Endothelial cell of umbilical vein (primary cell): ENCODE measurements at regions not wholly inside any gene's neighbourhood (a gene's known extent, or its start where the extent isn't known, plus 50 kb on each side); places are given as distances from the start of the nearest gene placed in this dataset.

Experiments
- BruUV-seq: library from RNA; stranded (reverse); fragments of 400-500 nt; replicated peaks from 2 replicates; lab custom pipeline; 2021; lab: Mats Ljungman, UMichigan
- CTCF ChIA-PET: fragments of 300-600, 350-600 bp; sonication (Branson Sonifier 250); formaldehyde crosslinking; loops from one replicate; lab custom pipeline; 2021; ENCODE audit warnings: antibody characterized with exemption, inconsistent platforms; lab: Charles Lee
- POLR2A ChIA-PET: fragments of 300-600, 350-600 bp; sonication (Branson Sonifier 250); formaldehyde crosslinking; loops from one replicate; lab custom pipeline; 2021; ENCODE audit warnings: antibody characterized with exemption, inconsistent platforms; lab: Charles Lee
- DNase-seq: peaks from one replicate; pipeline ENCODE4 v3.0.0-alpha.2; 2011; ENCODE audit warnings: low read depth, low spot score
- FAIRE-seq: peaks from 2 replicates; lab custom pipeline; 2011; peaks lifted over from hg19 to GRCh38; lab: Jason Lieb, UNC
- H2AFZ ChIP-seq: 2 replicates; pipeline ENCODE4 v1.6.0; 2012; ENCODE audit warnings: low read depth, low read length, control low read depth, inconsistent platforms
- H3K27ac ChIP-seq: 2 replicates; pipeline ENCODE4 v1.5.1; 2011; ENCODE audit warnings: low read depth, mild to moderate bottlenecking, control low read depth, low read length, moderate library complexity; ENCODE audit not compliant: insufficient read depth
- H3K27me3 ChIP-seq, 2 experiments: 2 replicates each; pipeline versions ENCODE4 v1.6.0 to v1.6.1; 2011; ENCODE audit warnings: low read length in 2 of 2, mixed read lengths in 1 of 2; ENCODE audit not compliant: control insufficient read depth in 2 of 2, insufficient read depth in 2 of 2
- H3K36me3 ChIP-seq, 2 experiments: 2 replicates in 1 of 2; 3 replicates in 1 of 2; pipeline ENCODE4 v1.5.1; 2011; ENCODE audit warnings: low read length in 2 of 2, mild to moderate bottlenecking in 1 of 2, moderate library complexity in 1 of 2; ENCODE audit not compliant: control insufficient read depth in 2 of 2, insufficient read depth in 2 of 2; ENCODE audit errors: extremely low read depth in 1 of 2
- H3K4me1 ChIP-seq: 3 replicates; pipeline ENCODE4 v1.5.1; 2011; ENCODE audit warnings: mild to moderate bottlenecking, low read length; ENCODE audit not compliant: control insufficient read depth, insufficient read depth; ENCODE audit errors: extremely low read depth
- H3K4me2 ChIP-seq: 2 replicates; pipeline ENCODE4 v1.6.1; 2011; ENCODE audit warnings: low read length, control low read depth, mixed read lengths; ENCODE audit not compliant: insufficient read depth
- H3K4me3 ChIP-seq, 3 experiments: fragments of 200-600 bp in 1 of 3; sonication (generic), shearing (Covaris generic) in 1 of 3; replicated peaks in 1 of 3; 2 replicates each; pipeline ENCODE4 v1.5.1; 2011 to 2016; ENCODE audit warnings: control low read depth in 3 of 3, low read length in 3 of 3, mild to moderate bottlenecking in 2 of 3, inconsistent platforms in 1 of 3, low read depth in 1 of 3, moderate library complexity in 1 of 3; ENCODE audit not compliant: insufficient read depth in 1 of 3
- H3K79me2 ChIP-seq: 2 replicates; pipeline ENCODE4 v1.6.0; 2012; ENCODE audit warnings: low read length, inconsistent platforms; ENCODE audit not compliant: control insufficient read depth, insufficient read depth
- H3K9ac ChIP-seq: replicated peaks from 2 replicates; pipeline ENCODE3; 2011; ENCODE audit warnings: low read length, control low read depth; ENCODE audit not compliant: insufficient read depth; ENCODE audit errors: extremely low read depth
- H3K9me1 ChIP-seq: replicated peaks from 3 replicates; pipeline ENCODE4 v1.6.0; 2011; ENCODE audit warnings: mild to moderate bottlenecking, low read length; ENCODE audit not compliant: control insufficient read depth, insufficient read depth; ENCODE audit errors: extremely low read depth
- H3K9me3 ChIP-seq: replicated peaks from 2 replicates; pipeline ENCODE4 v1.5.1; 2012; ENCODE audit warnings: low read length, inconsistent platforms; ENCODE audit not compliant: control insufficient read depth, insufficient read depth
- H4K20me1 ChIP-seq: replicated peaks from 2 replicates; pipeline ENCODE3; 2011; ENCODE audit warnings: mild to moderate bottlenecking, low read length; ENCODE audit not compliant: control insufficient read depth, insufficient read depth; ENCODE audit errors: extremely low read depth
- CTCF ChIP-seq, 2 donors: IDR thresholded peaks; 1 replicate in 1 of 2; 2 replicates in 1 of 2; pipeline ENCODE4 v1.5.1; 2011; ENCODE audit warnings: low read length in 2 of 2, mild to moderate bottlenecking in 2 of 2, moderate library complexity in 2 of 2, control low read depth in 1 of 2, inconsistent platforms in 1 of 2, low read depth in 1 of 2; ENCODE audit not compliant: insufficient read depth in 1 of 2; ENCODE audit errors: extremely low read depth in 1 of 2
- EZH2 ChIP-seq: IDR thresholded peaks from 2 replicates; pipeline ENCODE4 v1.6.1; 2012; ENCODE audit warnings: borderline replicate concordance, low read depth, mild to moderate bottlenecking, moderate library complexity, low read length, inconsistent platforms; ENCODE audit not compliant: severe bottlenecking
- FOS ChIP-seq: IDR thresholded peaks from 2 replicates; pipeline ENCODE4 v1.6.1; 2011; ENCODE audit warnings: mild to moderate bottlenecking, low read length, moderate library complexity, borderline replicate concordance; ENCODE audit not compliant: insufficient read depth
- GATA2 ChIP-seq: IDR thresholded peaks from 2 replicates; pipeline ENCODE4 v1.7.0; 2011; ENCODE audit warnings: low read depth, mild to moderate bottlenecking, moderate library complexity, mixed read lengths, low read length; ENCODE audit not compliant: insufficient read length, insufficient read depth
- JUN ChIP-seq: IDR thresholded peaks from 2 replicates; pipeline ENCODE4 v1.6.1; 2011; ENCODE audit warnings: borderline replicate concordance, low read depth; ENCODE audit not compliant: insufficient read length, insufficient read depth
- MAX ChIP-seq: IDR thresholded peaks from 2 replicates; pipeline ENCODE4 v1.6.1; 2011; ENCODE audit not compliant: insufficient read depth, insufficient read length
- MYC ChIP-seq: IDR thresholded peaks from one replicate; pipeline ENCODE4 v1.6.1; 2011; ENCODE audit warnings: mild to moderate bottlenecking, low read depth, low read length
- POLR2A ChIP-seq: IDR thresholded peaks from 2 replicates; pipeline ENCODE4 v1.6.1; 2012; ENCODE audit warnings: low read depth, mild to moderate bottlenecking, control low read depth, low read length
- POLR2AphosphoS5 ChIP-seq: IDR thresholded peaks from 2 replicates; pipeline ENCODE4 v1.6.1; 2012; ENCODE audit warnings: low read depth, mild to moderate bottlenecking, control low read depth, low read length, moderate library complexity; ENCODE audit not compliant: insufficient read depth
- dilution Hi-C: fragments of 300-500 bp; cut with MboI; formaldehyde crosslinking; loops from one replicate; pipeline ENCODE4 v1.15.0; 2019; ENCODE audit warnings: low sequenced_read_pairs; ENCODE audit not compliant: extremely low pct_ligation_motif_present
- intact Hi-C: fragments of 100-400 bp; cut with micrococcal nuclease; formaldehyde crosslinking; loops from one replicate; pipeline ENCODE4 v1.10.0; 2022

- no TSS peak for BruUV-seq
- Histone ChIP-seq H3K79me2 (no peaks in the 10 kb centered on the region), H3K4me1 (no peaks in the 10 kb centered on the region), H3K4me3 (no peak overlapping the region), H3K9me3 (peaks cover 2% of the 10 kb centered on the region), H3K27me3 (no peaks in the 10 kb centered on the region), H3K9ac (no peak overlapping the region), H2AFZ (no peak overlapping the region), H4K20me1 (no peaks in the 10 kb centered on the region), H3K4me2 (no peak overlapping the region), H3K27ac (no peak overlapping the region), H3K9me1 (no peaks in the 10 kb centered on the region), H3K36me3 (no peaks in the 10 kb centered on the region)
- no peak for TF ChIP-seq FOS
- no peak for TF ChIP-seq MYC
- no peak for TF ChIP-seq MAX
- no peak for TF ChIP-seq POLR2A
- TF ChIP-seq POLR2AphosphoS5 = no peak
- no peak for TF ChIP-seq GATA2
- TF ChIP-seq JUN = no peak
- no peak for TF ChIP-seq EZH2
- no peak for TF ChIP-seq CTCF (IDR thresholded peaks at IDR 0.05; ENCODE audit: extremely low read depth in 1 of 2, insufficient read depth in 1 of 2, low read depth in 1 of 2, low read length in 2 of 2)
- intact Hi-C loops (no loop called here), dilution Hi-C loops (no loop called here)
- no peak for FAIRE-seq
- DNase-seq = no peak
- ChIA-PET POLR2A (no interaction called here), CTCF (no interaction called here)
Observed at GRCh38 chr22:47804281-47804680, 1041.8 kb downstream of the TBC1D22A start.
